GM13977 (cell line): ENCODE measurements at regions not wholly inside any gene's neighbourhood (a gene's known extent, or its start where the extent isn't known, plus 50 kb on each side); places are given as distances from the start of the nearest gene placed in this dataset.

ENCODE experiments used
- DNase-seq: peaks from one replicate; pipeline ENCODE4 v3.0.0; 2012; ENCODE audit warnings: low spot score
- CTCF ChIP-seq: IDR thresholded peaks from 2 replicates; pipeline ENCODE4 v1.5.1; 2012; ENCODE audit warnings: mild to moderate bottlenecking, control low read depth; ENCODE audit not compliant: insufficient read depth; ENCODE audit errors: extremely low read depth, missing control alignments
- in situ Hi-C: fragments of 300-500 bp; cut with MboI; formaldehyde crosslinking; loops from one replicate; pipeline ENCODE4 v1.12.0; 2022; ENCODE audit warnings: low sequenced_read_pairs, low pct_unique_long_range_greater_than_20kb, mixed read lengths, inconsistent platforms; ENCODE audit not compliant: unreplicated experiment

GRCh38 chr13:47230155-47230554 is 333.3 kb upstream of the HTR2A start:
- TF ChIP-seq CTCF: no peak
- DNase-seq: no peak
- in situ Hi-C loops: no loop called here

- TF ChIP-seq CTCF: no peak
- no peak for DNase-seq
- in situ Hi-C loops: no loop called here
These were observed 329.7 kb upstream of the HTR2A start for GRCh38 chr13:47226516-47226915.

DNA sequence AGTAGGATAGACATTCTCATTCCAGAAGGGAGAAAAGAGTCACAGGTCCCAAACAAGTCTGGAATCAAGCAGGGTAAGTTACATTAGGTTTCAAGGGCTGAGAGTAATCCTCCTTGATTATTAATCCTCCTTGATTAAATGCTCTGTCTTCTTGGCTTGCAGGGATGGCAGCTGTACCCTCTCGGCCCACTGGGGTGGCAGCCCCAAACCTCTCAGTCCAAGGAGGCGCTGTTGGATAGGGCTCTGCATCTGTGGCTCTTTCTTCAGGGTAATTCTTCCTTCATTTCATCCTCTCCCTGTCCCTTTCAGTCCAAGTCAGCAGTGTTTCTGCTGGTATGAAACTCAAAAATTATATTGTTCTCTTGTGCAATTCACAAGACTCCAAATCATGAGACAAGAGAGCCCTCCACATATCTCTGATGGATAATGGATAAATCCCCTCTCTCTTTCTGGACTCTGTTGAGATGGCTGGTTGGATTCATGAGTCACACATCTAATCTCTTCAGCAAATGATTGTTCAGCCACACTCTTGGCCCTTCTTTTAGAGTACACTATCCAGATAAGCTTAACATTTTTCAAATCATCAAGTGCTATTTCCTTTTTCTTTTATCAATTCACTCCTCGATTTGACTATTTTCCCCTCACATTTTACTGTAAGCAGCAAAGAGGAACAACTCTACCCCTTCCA is 323.7 kb upstream of the HTR2A start:
- in situ Hi-C loops: no loop called here
- DNase-seq: no peak
- no peak for TF ChIP-seq CTCF

DNA sequence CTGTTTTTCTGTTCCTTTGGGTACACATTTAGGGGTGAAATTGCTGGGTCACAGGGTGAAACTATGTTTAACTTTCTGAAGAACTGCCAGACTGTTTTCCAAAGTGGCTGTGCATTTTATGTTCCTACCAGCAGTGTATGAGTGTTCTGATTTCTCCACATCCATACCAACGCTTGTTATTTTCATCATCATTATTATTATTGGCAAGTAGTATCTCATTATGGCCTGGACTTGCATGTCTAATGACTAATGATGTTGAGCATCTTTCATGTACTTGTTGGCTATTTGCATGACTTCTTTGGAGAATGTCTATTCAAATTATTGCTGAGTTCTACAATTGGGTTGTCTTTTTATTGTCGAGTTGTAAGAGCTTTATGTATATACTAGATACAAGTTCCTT is 321.8 kb upstream of the HTR2A start:
- in situ Hi-C loops: no loop called here
- TF ChIP-seq CTCF: no peak
- no peak for DNase-seq

- no peak for TF ChIP-seq CTCF
- in situ Hi-C loops: no loop called here
- no peak for DNase-seq
These were observed 319.4 kb upstream of the HTR2A start for GRCh38 chr13:47216176-47216822.

DNA sequence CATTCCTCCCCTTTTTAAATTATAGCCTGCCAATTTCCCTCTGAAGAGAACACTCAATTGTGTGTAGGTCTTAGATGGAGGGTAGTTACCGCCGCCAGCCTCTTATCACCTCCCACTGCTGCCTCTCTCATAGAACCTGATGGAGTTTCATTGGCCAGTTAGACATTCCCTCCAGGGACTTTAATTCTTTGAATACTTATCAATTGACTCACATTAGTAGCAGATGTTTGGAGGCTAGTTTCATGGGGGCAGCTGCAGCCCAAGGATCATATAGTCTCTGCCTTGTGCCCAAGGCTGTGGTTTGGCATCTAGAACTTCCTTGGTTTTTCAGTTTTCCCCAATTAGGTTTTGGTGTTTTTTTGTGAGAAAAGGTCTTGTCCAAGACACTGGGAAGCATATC is 318.9 kb upstream of the HTR2A start:
- no peak for TF ChIP-seq CTCF
- DNase-seq: no peak
- in situ Hi-C loops: no loop called here
